GM12878 (cell line): ENCODE measurements at regions not wholly inside any gene's neighbourhood (a gene's known extent, or its start where the extent isn't known, plus 50 kb on each side); places are given as distances from the start of the nearest gene placed in this dataset.

Experiments used
- ATAC-seq: fragments of 200-7000 bp; cut with Tn5 transposase; 3 replicates; pipeline ENCODE4 v1.9.1; 2020; ENCODE audit warnings: mild to moderate bottlenecking, moderate library complexity
- BruUV-seq: library from RNA; stranded (reverse); fragments of 400-500 nt; replicated peaks from 2 replicates; lab custom pipeline; 2021; lab: Mats Ljungman, UMichigan
- CTCF ChIA-PET: fragments of 300-600 bp; sonication (Branson Sonifier 250); formaldehyde crosslinking; extraction: SDS; loops from one replicate; lab custom pipeline; 2021; ENCODE audit warnings: inconsistent platforms; lab: Yijun Ruan, JAX
- POLR2A ChIA-PET: fragments of 350-600 bp; formaldehyde crosslinking; extraction: SDS; loops from one replicate; lab custom pipeline; 2021; ENCODE audit warnings: inconsistent platforms; lab: Charles Lee
- RAD21 ChIA-PET: fragments of 300-600 bp; sonication (Branson Sonifier 250); formaldehyde crosslinking; loops from one replicate; lab custom pipeline; 2023; ENCODE audit warnings: antibody characterized with exemption; ENCODE audit not compliant: unreplicated experiment; lab: Charles Lee
- SMC1A ChIA-PET: fragments of 300-600 bp; sonication (Branson Sonifier 250); formaldehyde crosslinking; loops from one replicate; lab custom pipeline; 2023; ENCODE audit not compliant: unreplicated experiment, uncharacterized antibody; lab: Charles Lee
- DNase-seq: peaks from one replicate; pipeline ENCODE4 v3.0.0-alpha.2; 2011; ENCODE audit warnings: low read depth, low spot score
- FAIRE-seq: peaks from 3 replicates; lab custom pipeline; 2011; peaks lifted over from hg19 to GRCh38; lab: Jason Lieb, UNC
- H2AFZ ChIP-seq: 2 replicates; pipeline ENCODE4 v1.6.0; 2011; ENCODE audit warnings: low read depth, low read length, control low read depth; ENCODE audit not compliant: control insufficient read depth
- H3K27ac ChIP-seq: 2 replicates; pipeline ENCODE4 v1.5.1; 2011; ENCODE audit warnings: control low read depth; ENCODE audit not compliant: control insufficient read depth, insufficient read depth
- H3K27me3 ChIP-seq, 2 experiments: replicated peaks in 1 of 2; 2 replicates each; pipeline versions ENCODE4 v1.6.0 to v1.6.1; 2011; ENCODE audit warnings: low read length in 1 of 2; ENCODE audit not compliant: control insufficient read depth in 2 of 2, insufficient read depth in 2 of 2
- H3K36me3 ChIP-seq, 2 experiments: 2 replicates each; pipeline ENCODE4 v1.5.1; 2011; ENCODE audit warnings: low read length in 1 of 2; ENCODE audit not compliant: control insufficient read depth in 2 of 2, insufficient read depth in 2 of 2
- H3K4me1 ChIP-seq: 2 replicates; pipeline ENCODE4 v1.6.1; 2011; ENCODE audit warnings: mild to moderate bottlenecking, low read length, moderate library complexity, mixed read lengths; ENCODE audit not compliant: control insufficient read depth, insufficient read depth
- H3K4me2 ChIP-seq: 2 replicates; pipeline ENCODE4 v1.6.0; 2011; ENCODE audit warnings: control low read depth; ENCODE audit not compliant: control insufficient read depth, insufficient read depth
- H3K4me3 ChIP-seq: fragments of 200-600 bp; sonication (generic); 2 replicates; pipeline ENCODE4 v1.5.1; 2016
- H3K79me2 ChIP-seq: 2 replicates; pipeline ENCODE4 v1.6.0; 2011; ENCODE audit warnings: low read length; ENCODE audit not compliant: control insufficient read depth, insufficient read depth
- H3K9ac ChIP-seq: 2 replicates; pipeline ENCODE4 v1.8.0; 2011; ENCODE audit warnings: low read length, control low read depth, mixed read lengths; ENCODE audit not compliant: control insufficient read depth, insufficient read depth
- H3K9me3 ChIP-seq: replicated peaks from 3 replicates; pipeline ENCODE4 v1.5.1; 2011; ENCODE audit warnings: mild to moderate bottlenecking, low read length; ENCODE audit not compliant: control insufficient read depth, insufficient read depth
- H4K20me1 ChIP-seq: 2 replicates; pipeline ENCODE4 v1.6.0; 2011; ENCODE audit not compliant: control insufficient read depth, insufficient read depth
- E4F1 ChIP-seq: fragments of 450-650 bp; IDR thresholded peaks from 2 replicates; pipeline ENCODE4 v1.6.1; 2018; ENCODE audit warnings: borderline replicate concordance, mild to moderate bottlenecking; ENCODE audit not compliant: partially characterized antibody
- FOXK2 ChIP-seq: fragments of 450-650 bp; IDR thresholded peaks from 2 replicates; pipeline ENCODE4 v1.6.1; 2017; ENCODE audit warnings: mild to moderate bottlenecking, moderate library complexity
- KLF5 ChIP-seq: fragments of 450-650 bp; IDR thresholded peaks from 2 replicates; pipeline ENCODE4 v1.6.1; 2014; ENCODE audit warnings: mild to moderate bottlenecking; ENCODE audit not compliant: partially characterized antibody
- NR2F1 ChIP-seq: fragments of 450-650 bp; conservative IDR thresholded peaks from 2 replicates; pipeline ENCODE4 v1.6.1; 2017; ENCODE audit warnings: mild to moderate bottlenecking
- POLR2AphosphoS5 ChIP-seq: IDR thresholded peaks from 2 replicates; pipeline ENCODE4 v1.6.1; 2011; ENCODE audit warnings: mild to moderate bottlenecking, low read length, inconsistent platforms
- RCOR1 ChIP-seq: conservative IDR thresholded peaks from 2 replicates; pipeline ENCODE4 v1.6.1; 2012; ENCODE audit warnings: low read depth, low read length, improper control_type of control experiment
- SKIL ChIP-seq: fragments of 450-650 bp; IDR thresholded peaks from 2 replicates; pipeline ENCODE4 v1.6.1; 2017; ENCODE audit warnings: mild to moderate bottlenecking, low read depth, inconsistent platforms; ENCODE audit not compliant: poor library complexity, severe bottlenecking
- ZNF217 ChIP-seq: fragments of 450-650 bp; IDR thresholded peaks from 2 replicates; pipeline ENCODE4 v1.6.1; 2017; ENCODE audit warnings: antibody characterized with exemption, mild to moderate bottlenecking
- ZNF687 ChIP-seq: fragments of 450-650 bp; IDR thresholded peaks from 2 replicates; pipeline ENCODE4 v1.6.1; 2017; ENCODE audit warnings: mild to moderate bottlenecking, moderate library complexity
- ZSCAN29 ChIP-seq: fragments of 450-650 bp; IDR thresholded peaks from 2 replicates; pipeline ENCODE4 v1.6.1; 2017; ENCODE audit warnings: mild to moderate bottlenecking, moderate library complexity
- WGBS: methylation state at CpG from one replicate; pipeline ENCODE4 v1.1.6; 2016; ENCODE audit warnings: low lambda C conversion rate; ENCODE audit not compliant: insufficient replicate concordance, insufficient coverage; ENCODE audit errors: missing lambda C conversion rate; 5-methylcytosine and 5-hydroxymethylcytosine counted together
- in situ Hi-C: fragments of 300-500 bp; cut with MboI; formaldehyde crosslinking; loops from 9 replicates; pipeline ENCODE4 v1.14.3; 2018; ENCODE audit warnings: mixed read lengths
- intact Hi-C: fragments of 100-400 bp; cut with micrococcal nuclease; formaldehyde crosslinking; loops from one replicate; pipeline ENCODE4 v1.14.2; 2022; ENCODE audit not compliant: unreplicated experiment

GRCh38 chr6:109920911-109921310 lies 57.2 kb upstream of the GPR6 start:
- in situ Hi-C loops (no loop called here), intact Hi-C loops (no loop called here)
- H3K9ac ChIP-seq, result no peak overlapping the region
- no peaks in the 10 kb centered on the region for H4K20me1 ChIP-seq
- no peak for FAIRE-seq
- H3K4me1 ChIP-seq, result no peaks in the 10 kb centered on the region
- no peak overlapping the region for H3K27ac ChIP-seq
- DNase-seq, result no peak
- no TSS peak for BruUV-seq
- H3K79me2 ChIP-seq, result no peaks in the 10 kb centered on the region
- H3K4me3 ChIP-seq, result no peak overlapping the region
- no peak for ATAC-seq
- WGBS, result 79% methylated on average over 10 of the region's 10 CpGs
- ChIA-PET POLR2A (interaction anchor here (0.6 kb wide), 1 partner anchor 1802 kb away, joined by 6 read pairs; no protein-coding TSS in a partner anchor), CTCF (no interaction called here), SMC1A (no interaction called here), RAD21 (no interaction called here)
- H3K27me3 ChIP-seq, result peaks cover 0 to 2% of the 10 kb centered on the region in 2 experiments; a peak in 3 of 4 replicates
- TF ChIP-seq E4F1 (no peak), KLF5 (no peak), ZNF687 (no peak), ZNF217 (no peak), NR2F1 (no peak), POLR2AphosphoS5 (no peak), FOXK2 (no peak), SKIL (no peak), RCOR1 (no peak), ZSCAN29 (no peak)
- no peak overlapping the region for H3K4me2 ChIP-seq
- H3K9me3 ChIP-seq, result no peaks in the 10 kb centered on the region
- H2AFZ ChIP-seq, result no peak overlapping the region
- H3K36me3 ChIP-seq, result no peaks in the 10 kb centered on the region
